Neutrophil (primary cell): ENCODE measurements at regions not wholly inside any gene's neighbourhood (a gene's known extent, or its start where the extent isn't known, plus 50 kb on each side); places are given as distances from the start of the nearest gene placed in this dataset.

Experiments
- H3K27ac ChIP-seq: fragments of 200-600 bp; sonication (generic); 2 replicates; pipeline ENCODE4 v1.5.1; 2016; ENCODE audit warnings: mild to moderate bottlenecking, moderate library complexity
- H3K27me3 ChIP-seq: fragments of 200-600 bp; sonication (generic); 2 replicates; pipeline ENCODE4 v1.6.0; 2016; ENCODE audit warnings: mild to moderate bottlenecking
- H3K36me3 ChIP-seq: fragments of 200-600 bp; sonication (generic); 2 replicates; pipeline ENCODE4 v1.5.1; 2017
- H3K4me1 ChIP-seq, 2 experiments: fragments of 200-600 bp in 1 of 2; sonication (generic) in 1 of 2; 1 replicate in 1 of 2; 2 replicates in 1 of 2; pipeline versions ENCODE4 v1.5.1 to v1.6.1; 2013 to 2016; ENCODE audit warnings: low read depth in 1 of 2, low read length in 1 of 2, mild to moderate bottlenecking in 1 of 2, moderate library complexity in 1 of 2; ENCODE audit not compliant: control insufficient read depth in 1 of 2, insufficient read depth in 1 of 2
- H3K4me3 ChIP-seq, 2 experiments: fragments of 200-600 bp in 1 of 2; sonication (generic) in 1 of 2; 1 replicate in 1 of 2; 2 replicates in 1 of 2; pipeline ENCODE4 v1.5.1; 2013 to 2016; ENCODE audit warnings: low read depth in 1 of 2, low read length in 1 of 2, mild to moderate bottlenecking in 1 of 2, moderate library complexity in 1 of 2
- H3K9me3 ChIP-seq: fragments of 200-600 bp; sonication (generic); 2 replicates; pipeline ENCODE4 v1.5.1; 2016
- CTCF ChIP-seq: fragments of 200-600 bp; sonication (generic); IDR thresholded peaks from 2 replicates; pipeline ENCODE4 v1.5.1; 2016; ENCODE audit warnings: antibody characterized with exemption

DNA sequence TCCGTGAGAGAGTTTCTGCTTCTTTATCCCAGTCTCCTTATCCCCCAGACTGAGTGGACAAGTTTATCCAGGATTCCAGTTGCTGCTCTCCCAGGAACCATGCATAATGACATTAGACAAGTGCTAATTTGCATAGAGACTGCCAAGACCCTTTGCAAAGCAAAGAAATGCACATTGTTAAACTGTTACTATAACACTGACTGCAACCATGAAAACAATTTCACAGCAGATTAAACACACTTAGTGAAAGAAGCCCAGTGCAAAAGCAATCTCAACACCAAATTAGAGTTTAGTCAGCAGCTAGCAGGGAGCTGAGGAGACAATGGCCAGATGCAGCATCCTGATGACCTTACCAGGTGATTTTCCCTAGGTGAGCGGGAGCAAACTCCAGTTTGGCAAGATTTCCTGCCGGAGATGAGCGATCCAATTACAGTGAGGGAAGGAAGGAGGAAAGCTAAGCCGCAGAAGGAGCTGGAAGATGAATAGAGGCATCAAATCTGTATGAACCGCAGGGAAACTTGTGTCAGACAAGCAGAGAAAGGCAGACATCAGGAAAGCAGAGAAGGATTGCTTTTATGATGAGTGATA is 273.8 kb upstream of the B3GAT1 start:
- Histone ChIP-seq H3K9me3 (no peaks in the 10 kb centered on the region), H3K4me1 (no peaks in the 10 kb centered on the region), H3K27ac (no peak overlapping the region), H3K36me3 (no peaks in the 10 kb centered on the region), H3K4me3 (no peak overlapping the region), H3K27me3 (no peaks in the 10 kb centered on the region)
- no peak for TF ChIP-seq CTCF

DNA sequence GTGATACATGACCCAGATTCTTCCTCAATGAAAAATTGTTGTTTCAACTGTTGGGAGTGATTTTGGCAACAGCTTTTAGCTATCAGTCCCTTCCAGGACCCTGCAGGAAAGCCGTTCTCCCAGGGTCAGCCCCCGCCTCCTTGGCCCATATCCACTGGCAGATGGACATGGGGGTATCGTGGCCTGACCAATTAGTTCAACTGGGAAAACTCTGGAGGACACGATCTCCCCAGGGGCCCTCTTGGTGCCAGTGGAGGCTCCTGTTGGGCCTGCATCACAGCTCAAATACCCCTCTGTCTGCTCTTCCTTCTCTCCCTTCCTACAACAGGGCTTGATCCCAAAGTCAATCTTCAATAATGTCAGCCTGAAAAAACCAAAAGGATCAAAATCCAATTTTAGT is 272.5 kb upstream of the B3GAT1 start:
- Histone ChIP-seq H3K27me3 (no peaks in the 10 kb centered on the region), H3K36me3 (no peaks in the 10 kb centered on the region), H3K4me1 (no peaks in the 10 kb centered on the region)

DNA sequence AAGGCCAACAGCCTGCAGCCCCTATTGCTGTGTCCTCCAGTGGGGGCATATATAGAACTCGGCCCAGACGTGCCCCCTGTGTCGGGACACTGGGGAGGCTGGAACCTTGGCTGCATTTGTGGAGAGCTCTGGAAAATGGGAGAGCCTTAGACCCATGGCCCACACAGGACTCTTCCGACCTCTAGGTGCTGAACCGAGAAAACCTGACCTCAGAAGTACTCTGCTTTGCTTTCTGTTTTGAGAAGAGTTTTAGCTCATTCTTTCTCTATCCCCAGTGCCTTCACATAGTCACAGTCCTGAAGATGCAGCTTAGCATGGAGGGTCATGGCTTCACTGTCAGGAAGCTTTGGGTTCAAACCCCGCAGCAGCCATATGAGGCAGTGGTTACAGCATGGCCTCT is 271.8 kb upstream of the B3GAT1 start:
- no peak overlapping the region for H3K4me3 ChIP-seq
- H3K9me3 ChIP-seq: no peaks in the 10 kb centered on the region
- no peaks in the 10 kb centered on the region for H3K4me1 ChIP-seq
- no peak for TF ChIP-seq CTCF
- H3K27me3 ChIP-seq: no peaks in the 10 kb centered on the region
- no peak overlapping the region for H3K27ac ChIP-seq
- no peaks in the 10 kb centered on the region for H3K36me3 ChIP-seq

More for the DNA sequence above, 272.5 kb upstream of the B3GAT1 start:
- no peaks in the 10 kb centered on the region for H3K9me3 ChIP-seq
- no peak for TF ChIP-seq CTCF
- no peak overlapping the region for H3K4me3 ChIP-seq
- H3K27ac ChIP-seq: no peak overlapping the region

DNA sequence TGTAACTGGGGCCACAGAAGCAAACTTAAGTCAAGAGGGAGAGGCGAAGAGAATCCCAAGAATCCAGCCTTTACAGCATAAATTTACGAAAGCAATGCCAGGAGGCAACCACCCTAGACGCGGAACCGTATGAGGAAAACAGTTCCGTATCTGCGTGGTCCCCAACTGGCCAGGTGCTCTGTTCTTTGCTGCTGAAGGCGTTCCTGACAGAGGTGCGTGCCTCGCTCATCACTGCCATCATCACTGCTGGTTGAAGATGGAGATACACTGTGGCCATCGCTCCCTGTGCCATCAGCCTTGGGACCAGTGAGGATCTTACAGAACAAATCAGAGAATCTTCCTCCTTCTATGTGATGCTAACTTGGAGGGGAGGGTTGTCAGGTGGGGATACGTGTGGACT is 270.5 kb upstream of the B3GAT1 start:
- H3K36me3 ChIP-seq: no peaks in the 10 kb centered on the region
- no peak overlapping the region for H3K27ac ChIP-seq
- TF ChIP-seq CTCF: no peak
- no peaks in the 10 kb centered on the region for H3K27me3 ChIP-seq
- no peaks in the 10 kb centered on the region for H3K4me1 ChIP-seq
- H3K4me3 ChIP-seq: no peak overlapping the region
- H3K9me3 ChIP-seq: no peaks in the 10 kb centered on the region

DNA sequence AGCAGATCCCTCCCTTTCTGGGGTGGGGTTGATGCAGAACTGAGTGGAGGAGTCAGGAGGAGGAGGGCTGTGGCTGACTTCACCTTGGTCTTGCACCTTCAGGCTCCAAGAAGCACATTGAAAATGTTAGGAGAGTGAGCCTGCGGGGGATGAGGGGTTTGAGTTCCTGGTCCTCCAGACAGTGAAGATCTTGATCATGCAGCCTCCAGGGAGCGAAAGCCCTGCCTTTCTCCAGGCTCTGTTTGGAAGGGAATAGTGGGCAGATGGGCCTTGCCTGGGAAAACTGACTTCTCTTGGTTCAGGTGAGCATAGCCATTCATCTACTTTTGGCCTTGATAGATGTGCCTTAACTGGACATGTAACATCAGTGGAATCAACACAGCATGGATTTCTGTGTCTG is 267.6 kb upstream of the B3GAT1 start:
- Histone ChIP-seq H3K36me3 (no peaks in the 10 kb centered on the region), H3K4me3 (no peak overlapping the region), H3K9me3 (no peaks in the 10 kb centered on the region), H3K27me3 (no peaks in the 10 kb centered on the region), H3K4me1 (no peaks in the 10 kb centered on the region), H3K27ac (no peak overlapping the region)
- TF ChIP-seq CTCF: no peak

GRCh38 chr11:134678744-134679143 is 266.7 kb upstream of the B3GAT1 start:
- no peak for TF ChIP-seq CTCF
- no peaks in the 10 kb centered on the region for H3K9me3 ChIP-seq
- H3K27me3 ChIP-seq: no peaks in the 10 kb centered on the region
- no peaks in the 10 kb centered on the region for H3K36me3 ChIP-seq
- H3K27ac ChIP-seq: no peak overlapping the region
- no peaks in the 10 kb centered on the region for H3K4me1 ChIP-seq
- H3K4me3 ChIP-seq: no peak overlapping the region
